WTC11 (cell line): ENCODE measurements at regions not wholly inside any gene's neighbourhood (a gene's known extent, or its start where the extent isn't known, plus 50 kb on each side); places are given as distances from the start of the nearest gene placed in this dataset.

Experiments used
- ATAC-seq: fragments of 200-7000 bp; cut with Tn5 transposase; 2 replicates; pipeline ENCODE4 v1.10.0; 2021; ENCODE audit warnings: mild to moderate bottlenecking, moderate library complexity
- CTCF ChIA-PET: fragments of 300-600 bp; sonication (Branson Sonifier 250); formaldehyde crosslinking; loops from one replicate; lab custom pipeline; 2021; ENCODE audit warnings: antibody characterized with exemption; lab: Charles Lee
- POLR2A ChIA-PET: fragments of 350-600 bp; sonication (Branson Sonifier 250); formaldehyde crosslinking; loops from one replicate; lab custom pipeline; 2021; ENCODE audit warnings: antibody characterized with exemption; lab: Charles Lee
- DNase-seq: peaks from one replicate; pipeline ENCODE4 v3.0.0; 2021; ENCODE audit warnings: low spot score
- H3K27ac Mint-ChIP-seq: 2 replicates; pipeline ENCODE4 v1.8.0; 2021; ENCODE audit warnings: mixed read lengths
- H3K27me3 Mint-ChIP-seq: 2 replicates; pipeline ENCODE4 v1.8.0; 2021; ENCODE audit warnings: low read depth, mild to moderate bottlenecking, moderate library complexity, mixed read lengths
- H3K36me3 Mint-ChIP-seq: 2 replicates; pipeline ENCODE4 v1.8.0; 2021; ENCODE audit warnings: mixed read lengths
- H3K4me1 Mint-ChIP-seq: 2 replicates; pipeline ENCODE4 v1.8.0; 2022; ENCODE audit warnings: mixed read lengths
- H3K4me3 Mint-ChIP-seq: 2 replicates; pipeline ENCODE4 v1.8.0; 2021; ENCODE audit warnings: mild to moderate bottlenecking, moderate library complexity, mixed read lengths
- H3K9me3 Mint-ChIP-seq: 2 replicates; pipeline ENCODE4 v1.8.0; 2021; ENCODE audit warnings: mixed read lengths
- AR ChIP-seq: fragments of 250-450 bp; sonication (Bioruptor Pico); IDR thresholded peaks from 2 replicates; pipeline ENCODE4 v1.9.0; 2021; ENCODE audit warnings: mild to moderate bottlenecking
- CBFB ChIP-seq: sonication (generic); formaldehyde crosslinking; IDR thresholded peaks from 2 replicates; pipeline ENCODE4 v1.8.1; 2022; ENCODE audit warnings: mild to moderate bottlenecking, low read depth, missing genetic modification reagents
- CREM ChIP-seq: sonication (generic); formaldehyde crosslinking; IDR thresholded peaks from 2 replicates; pipeline ENCODE4 v1.8.1; 2022; ENCODE audit warnings: mild to moderate bottlenecking, missing genetic modification reagents, moderate library complexity
- CTCF ChIP-seq: fragments of 200-600 bp; IDR thresholded peaks from 2 replicates; pipeline ENCODE4 v1.8.0; 2022; ENCODE audit warnings: antibody characterized with exemption
- E2F5 ChIP-seq: sonication (generic); formaldehyde crosslinking; IDR thresholded peaks from 2 replicates; pipeline ENCODE4 v1.8.1; 2022; ENCODE audit warnings: mild to moderate bottlenecking, moderate library complexity, missing genetic modification reagents
- ESRRA ChIP-seq: sonication (generic); formaldehyde crosslinking; IDR thresholded peaks from 2 replicates; pipeline ENCODE4 v1.8.1; 2022; ENCODE audit warnings: mild to moderate bottlenecking, missing genetic modification reagents, borderline replicate concordance
- FOXJ3 ChIP-seq: sonication (generic); formaldehyde crosslinking; IDR thresholded peaks from 2 replicates; pipeline ENCODE4 v1.9.0; 2021; ENCODE audit warnings: missing genetic modification reagents, mild to moderate bottlenecking, borderline replicate concordance
- FOXP1 ChIP-seq: sonication (generic); formaldehyde crosslinking; IDR thresholded peaks from 2 replicates; pipeline ENCODE4 v1.8.0; 2022; ENCODE audit warnings: missing genetic modification reagents, mild to moderate bottlenecking, moderate library complexity, borderline replicate concordance
- IRF2 ChIP-seq: sonication (generic); formaldehyde crosslinking; IDR thresholded peaks from 2 replicates; pipeline ENCODE4 v1.8.0; 2022; ENCODE audit warnings: low read depth, missing genetic modification reagents, borderline replicate concordance
- MAX ChIP-seq: sonication (generic); formaldehyde crosslinking; IDR thresholded peaks from 2 replicates; pipeline ENCODE4 v1.8.0; 2022; ENCODE audit warnings: mild to moderate bottlenecking, missing genetic modification reagents
- MYBL2 ChIP-seq: sonication (generic); formaldehyde crosslinking; IDR thresholded peaks from 2 replicates; pipeline ENCODE4 v1.8.1; 2023; ENCODE audit warnings: mild to moderate bottlenecking, moderate library complexity, missing genetic modification reagents
- NR2C2 ChIP-seq: sonication (generic); formaldehyde crosslinking; IDR thresholded peaks from 2 replicates; pipeline ENCODE4 v1.8.0; 2022; ENCODE audit warnings: mild to moderate bottlenecking, missing genetic modification reagents
- OVOL2 ChIP-seq: fragments of 250-450 bp; sonication (Bioruptor Pico); IDR thresholded peaks from 2 replicates; pipeline ENCODE4 v1.9.0; 2021; ENCODE audit warnings: mild to moderate bottlenecking, borderline replicate concordance
- RELA ChIP-seq: sonication (generic); formaldehyde crosslinking; IDR thresholded peaks from 2 replicates; pipeline ENCODE4 v1.8.1; 2022; ENCODE audit warnings: missing genetic modification reagents, mild to moderate bottlenecking, borderline replicate concordance
- SMAD4 ChIP-seq: sonication (generic); formaldehyde crosslinking; IDR thresholded peaks from 2 replicates; pipeline ENCODE4 v1.8.0; 2022; ENCODE audit warnings: mild to moderate bottlenecking, missing genetic modification reagents
- SOX15 ChIP-seq: fragments of 250-450 bp; sonication (Bioruptor Pico); IDR thresholded peaks from 2 replicates; pipeline ENCODE4 v1.9.0; 2021; ENCODE audit warnings: mild to moderate bottlenecking
- SP1 ChIP-seq: sonication (generic); formaldehyde crosslinking; conservative IDR thresholded peaks from 2 replicates; pipeline ENCODE4 v1.8.1; 2022; ENCODE audit warnings: missing genetic modification reagents
- USF2 ChIP-seq: sonication (generic); formaldehyde crosslinking; IDR thresholded peaks from 2 replicates; pipeline ENCODE4 v1.8.1; 2023; ENCODE audit warnings: mild to moderate bottlenecking, missing genetic modification reagents, moderate library complexity
- ZBTB43 ChIP-seq: sonication (generic); formaldehyde crosslinking; IDR thresholded peaks from 2 replicates; pipeline ENCODE4 v1.8.1; 2023; ENCODE audit warnings: mild to moderate bottlenecking, missing genetic modification reagents
- ZMAT4 ChIP-seq: fragments of 250-450 bp; sonication (Bioruptor Pico); IDR thresholded peaks from 2 replicates; pipeline ENCODE4 v1.9.0; 2021; ENCODE audit warnings: mild to moderate bottlenecking
- ZNF121 ChIP-seq: sonication (generic); formaldehyde crosslinking; IDR thresholded peaks from 2 replicates; pipeline ENCODE4 v1.8.0; 2023; ENCODE audit warnings: missing genetic modification reagents
- ZNF138 ChIP-seq: sonication (generic); formaldehyde crosslinking; conservative IDR thresholded peaks from 2 replicates; pipeline ENCODE4 v1.8.1; 2022; ENCODE audit warnings: mild to moderate bottlenecking, moderate library complexity, missing genetic modification reagents
- ZNF219 ChIP-seq: sonication (generic); formaldehyde crosslinking; IDR thresholded peaks from 2 replicates; pipeline ENCODE4 v1.8.0; 2023; ENCODE audit warnings: missing genetic modification reagents, mild to moderate bottlenecking, borderline replicate concordance
- ZNF263 ChIP-seq: sonication (generic); formaldehyde crosslinking; IDR thresholded peaks from 2 replicates; pipeline ENCODE4 v1.8.1; 2022; ENCODE audit warnings: low read depth, mild to moderate bottlenecking, moderate library complexity, missing genetic modification reagents

- POLR2A ChIA-PET = no interaction called here
- ATAC-seq (no peak), DNase-seq (no peak)
- TF ChIP-seq ZNF138 (CRISPR knock-in tag) = no peak
- no peak for TF ChIP-seq ZNF121 (CRISPR knock-in tag)
- no peak for TF ChIP-seq AR (CRISPR knock-in tag)
- TF ChIP-seq IRF2 (CRISPR knock-in tag) = no peak
- no peak for TF ChIP-seq ZNF263 (CRISPR knock-in tag)
- no peak for TF ChIP-seq OVOL2 (CRISPR knock-in tag)
- no peak for TF ChIP-seq FOXP1
- no peak for TF ChIP-seq FOXJ3 (CRISPR knock-in tag)
- TF ChIP-seq RELA (CRISPR knock-in tag) = no peak
- TF ChIP-seq E2F5 = no peak
- no peak for TF ChIP-seq SOX15
- TF ChIP-seq CREM (CRISPR knock-in tag) = no peak
- TF ChIP-seq ESRRA (CRISPR knock-in tag) = no peak
- no peak for TF ChIP-seq MAX (CRISPR knock-in tag)
- no peak for TF ChIP-seq ZNF219 (CRISPR knock-in tag)
- TF ChIP-seq CTCF = no peak
- no peak for TF ChIP-seq NR2C2
- no peak overlapping the region for H3K4me3 Mint-ChIP-seq
- H3K27me3 Mint-ChIP-seq = no peaks in the 10 kb centered on the region
- H3K4me1 Mint-ChIP-seq = no peaks in the 10 kb centered on the region
- H3K27ac Mint-ChIP-seq = no peak overlapping the region
- CTCF ChIA-PET = interaction anchor here (1.1 kb wide), 1 partner anchor 42 kb away, joined by 3 read pairs; no protein-coding TSS in a partner anchor
- no peaks in the 10 kb centered on the region; the same call in 1 of the 2 replicates for H3K36me3 Mint-ChIP-seq
- peaks cover 3% of the 10 kb centered on the region for H3K9me3 Mint-ChIP-seq
Observed at GRCh38 chr5:17925276-17925675, 291.0 kb downstream of the TAF11L14 start.

GRCh38 chr5:17928581-17928981, 294.3 kb downstream of the TAF11L14 start:
- Mint-ChIP-seq H3K4me3 (no peak overlapping the region), H3K4me1 (no peaks in the 10 kb centered on the region), H3K27ac (no peak overlapping the region), H3K27me3 (no peaks in the 10 kb centered on the region), H3K36me3 (no peaks in the 10 kb centered on the region; the same call in 1 of the 2 replicates), H3K9me3 (peaks cover 13% of the 10 kb centered on the region; the same call in 1 of the 2 replicates)
- ChIA-PET CTCF (no interaction called here), POLR2A (no interaction called here)
- ATAC-seq (no peak), DNase-seq (no peak)
- TF ChIP-seq ZNF263 (CRISPR knock-in tag) (no peak), MYBL2 (no peak), ZMAT4 (CRISPR knock-in tag) (no peak), SMAD4 (CRISPR knock-in tag) (no peak), CBFB (CRISPR knock-in tag) (no peak), SP1 (CRISPR knock-in tag) (no peak), SOX15 (no peak), USF2 (no peak), ZBTB43 (CRISPR knock-in tag) (no peak)
